OCI-LY1 (cell line): ENCODE measurements at regions not wholly inside any gene's neighbourhood (a gene's known extent, or its start where the extent isn't known, plus 50 kb on each side); places are given as distances from the start of the nearest gene placed in this dataset.

ENCODE experiments used
- H2AFZ ChIP-seq: fragments of 200-600 bp; sonication (generic), shearing (Covaris generic); 2 replicates; pipeline ENCODE4 v1.6.0; 2014; ENCODE audit warnings: antibody characterized with exemption, mild to moderate bottlenecking, low read length
- H3F3A ChIP-seq: fragments of 200-600 bp; sonication (generic), shearing (Covaris generic); 2 replicates; pipeline ENCODE4 v1.6.0; 2014; ENCODE audit warnings: mild to moderate bottlenecking, antibody characterized with exemption, low read length, moderate library complexity; ENCODE audit not compliant: insufficient read depth
- H3K27ac ChIP-seq: fragments of 200-600 bp; sonication (generic); 2 replicates; pipeline ENCODE4 v1.5.1; 2014; ENCODE audit warnings: low read length, mixed run types, mild to moderate bottlenecking, low read depth; ENCODE audit not compliant: poor library complexity, severe bottlenecking
- H3K27me3 ChIP-seq: fragments of 200-600 bp; sonication (generic); 2 replicates; pipeline ENCODE4 v1.6.0; 2014; ENCODE audit warnings: antibody characterized with exemption, mild to moderate bottlenecking, low read length, moderate library complexity; ENCODE audit not compliant: insufficient read depth
- H3K36me3 ChIP-seq: fragments of 200-600 bp; sonication (generic); 2 replicates; pipeline ENCODE4 v1.6.1; 2014; ENCODE audit warnings: mild to moderate bottlenecking, antibody characterized with exemption, low read length, moderate library complexity, mixed read lengths; ENCODE audit not compliant: insufficient read depth
- H3K4me1 ChIP-seq: fragments of 200-600 bp; sonication (generic); 2 replicates; pipeline ENCODE4 v1.5.1; 2014; ENCODE audit warnings: mild to moderate bottlenecking, low read length, moderate library complexity; ENCODE audit not compliant: insufficient read depth, severe bottlenecking
- H3K4me2 ChIP-seq: fragments of 200-600 bp; sonication (generic), shearing (Covaris generic); 2 replicates; pipeline ENCODE4 v1.6.1; 2014; ENCODE audit warnings: low read length
- H3K4me3 ChIP-seq: fragments of 200-600 bp; sonication (generic); 2 replicates; pipeline ENCODE4 v1.5.1; 2014; ENCODE audit warnings: low read length, low read depth, mild to moderate bottlenecking, mixed read lengths; ENCODE audit not compliant: poor library complexity, severe bottlenecking
- H3K79me2 ChIP-seq: fragments of 200-600 bp; shearing (Covaris generic); 2 replicates; pipeline ENCODE4 v1.6.1; 2016; ENCODE audit warnings: mixed run types, low read length, mixed read lengths; ENCODE audit not compliant: insufficient read depth
- H3K9ac ChIP-seq: fragments of 200-600 bp; sonication (generic), shearing (Covaris generic); 2 replicates; pipeline ENCODE4 v1.6.1; 2014; ENCODE audit warnings: mild to moderate bottlenecking, low read length, mixed read lengths
- H3K9me2 ChIP-seq: fragments of 200-600 bp; sonication (generic), shearing (Covaris generic); 2 replicates; pipeline ENCODE4 v1.6.1; 2014; ENCODE audit warnings: low read depth, mild to moderate bottlenecking, low read length, mixed read lengths
- H3K9me3 ChIP-seq: fragments of 200-600 bp; shearing (Covaris generic); 2 replicates; pipeline ENCODE4 v1.6.1; 2014; ENCODE audit warnings: low read length, mixed read lengths
- H4K20me1 ChIP-seq: fragments of 200-600 bp; sonication (generic), shearing (Covaris generic); 2 replicates; pipeline ENCODE4 v1.6.0; 2016; ENCODE audit warnings: mild to moderate bottlenecking, low read length; ENCODE audit not compliant: insufficient read depth
- CTCF ChIP-seq: fragments of 200-600 bp; sonication (generic), shearing (Covaris generic); IDR thresholded peaks from 2 replicates; pipeline ENCODE4 v1.5.1; 2017; ENCODE audit warnings: mild to moderate bottlenecking, antibody characterized with exemption, low read length, moderate library complexity, mixed read lengths
- EZH2 ChIP-seq: fragments of 200-600 bp; sonication (generic), shearing (Covaris generic); IDR thresholded peaks from 2 replicates; pipeline ENCODE4 v1.8.0; 2017; ENCODE audit warnings: borderline replicate concordance, mixed run types, mild to moderate bottlenecking, antibody characterized with exemption, low read length, moderate library complexity, mixed read lengths

GRCh38 chr14:21988413-21988812, 314.8 kb upstream of the OR4E1 start:
- no peaks in the 10 kb centered on the region for H3K27me3 ChIP-seq

GRCh38 chr14:21987937-21988336, 314.3 kb upstream of the OR4E1 start:
- H3K4me2 ChIP-seq: no peak overlapping the region
- no peaks in the 10 kb centered on the region for H3K9me2 ChIP-seq
- H3K9ac ChIP-seq: no peak overlapping the region
- H3K4me3 ChIP-seq: no peak overlapping the region
- H3K9me3 ChIP-seq: no peaks in the 10 kb centered on the region
- TF ChIP-seq EZH2: no peak
- peak; percentile 55; the same call in 1 of the 2 replicates for TF ChIP-seq CTCF
- no peaks in the 10 kb centered on the region for H3K27me3 ChIP-seq
- no peaks in the 10 kb centered on the region for H3K79me2 ChIP-seq
- H3K36me3 ChIP-seq: no peaks in the 10 kb centered on the region
- H3F3A ChIP-seq: no peaks in the 10 kb centered on the region
- no peaks in the 10 kb centered on the region for H3K4me1 ChIP-seq
- no peaks in the 10 kb centered on the region for H4K20me1 ChIP-seq
- H2AFZ ChIP-seq: no peak overlapping the region
- H3K27ac ChIP-seq: no peak overlapping the region

More at GRCh38 chr14:21988413-21988812, 314.8 kb upstream of the OR4E1 start:
- Histone ChIP-seq H4K20me1 (no peaks in the 10 kb centered on the region), H3K4me3 (no peak overlapping the region), H3K4me2 (no peak overlapping the region), H3K79me2 (no peaks in the 10 kb centered on the region), H3K9ac (no peak overlapping the region), H3K9me2 (no peaks in the 10 kb centered on the region), H3K27ac (no peak overlapping the region), H2AFZ (no peak overlapping the region), H3K36me3 (no peaks in the 10 kb centered on the region), H3K4me1 (no peaks in the 10 kb centered on the region), H3F3A (no peaks in the 10 kb centered on the region), H3K9me3 (no peaks in the 10 kb centered on the region)
- TF ChIP-seq CTCF (no peak), EZH2 (no peak)

- H3K27ac ChIP-seq: no peak overlapping the region
- H3K4me2 ChIP-seq: no peak overlapping the region
- H3K79me2 ChIP-seq: no peaks in the 10 kb centered on the region
- no peak overlapping the region for H3K9ac ChIP-seq
- H4K20me1 ChIP-seq: no peaks in the 10 kb centered on the region
- no peak overlapping the region for H3K4me3 ChIP-seq
- no peak overlapping the region for H2AFZ ChIP-seq
- no peak for TF ChIP-seq EZH2
- TF ChIP-seq CTCF: no peak
- no peaks in the 10 kb centered on the region for H3K9me2 ChIP-seq
- H3F3A ChIP-seq: no peaks in the 10 kb centered on the region
- H3K4me1 ChIP-seq: no peaks in the 10 kb centered on the region
- H3K36me3 ChIP-seq: no peaks in the 10 kb centered on the region
- H3K27me3 ChIP-seq: no peaks in the 10 kb centered on the region
- H3K9me3 ChIP-seq: no peaks in the 10 kb centered on the region
Observed at GRCh38 chr14:21985081-21985480, 311.5 kb upstream of the OR4E1 start.
